22Rv1 (cell line): ENCODE measurements at regions not wholly inside any gene's neighbourhood (a gene's known extent, or its start where the extent isn't known, plus 50 kb on each side); places are given as distances from the start of the nearest gene placed in this dataset.
"Not testable (repeated sequence)": the region's sequence is repeated elsewhere in the genome, so short reads cannot be mapped to it uniquely, and the experiment has no call there.

Experiments
- ZFX ChIP-seq: fragments of 450-650 bp; IDR thresholded peaks from 2 replicates; pipeline ENCODE4 v1.6.1; 2017; ENCODE audit warnings: antibody characterized with exemption, borderline replicate concordance
- TF ChIP-seq, protein P1 (sequence below): fragments of 450-650 bp; IDR thresholded peaks from 2 replicates; pipeline ENCODE4 v1.5.1; 2017; ENCODE audit warnings: mild to moderate bottlenecking

DNA sequence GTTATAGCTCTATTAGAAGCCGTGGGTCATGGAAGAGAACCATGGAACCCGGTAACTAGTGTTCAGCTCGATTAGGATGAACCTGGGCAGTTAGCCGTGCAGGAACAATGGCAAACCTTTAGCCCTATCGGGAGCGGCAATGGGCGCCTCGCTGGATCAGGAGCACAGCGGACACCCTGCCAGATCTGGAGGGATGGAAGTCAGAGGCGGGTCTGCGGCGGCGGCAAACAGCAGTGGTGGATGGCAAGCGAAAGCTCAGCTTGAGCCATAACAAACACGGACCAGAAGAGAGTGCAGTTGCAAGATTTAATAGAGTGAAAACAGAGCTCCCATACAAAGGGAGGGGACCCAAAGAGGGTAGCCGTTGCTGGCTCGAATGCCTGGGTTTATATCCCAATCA, 160.2 kb upstream of the RGS6 start:
- TF ChIP-seq, protein P1, sequence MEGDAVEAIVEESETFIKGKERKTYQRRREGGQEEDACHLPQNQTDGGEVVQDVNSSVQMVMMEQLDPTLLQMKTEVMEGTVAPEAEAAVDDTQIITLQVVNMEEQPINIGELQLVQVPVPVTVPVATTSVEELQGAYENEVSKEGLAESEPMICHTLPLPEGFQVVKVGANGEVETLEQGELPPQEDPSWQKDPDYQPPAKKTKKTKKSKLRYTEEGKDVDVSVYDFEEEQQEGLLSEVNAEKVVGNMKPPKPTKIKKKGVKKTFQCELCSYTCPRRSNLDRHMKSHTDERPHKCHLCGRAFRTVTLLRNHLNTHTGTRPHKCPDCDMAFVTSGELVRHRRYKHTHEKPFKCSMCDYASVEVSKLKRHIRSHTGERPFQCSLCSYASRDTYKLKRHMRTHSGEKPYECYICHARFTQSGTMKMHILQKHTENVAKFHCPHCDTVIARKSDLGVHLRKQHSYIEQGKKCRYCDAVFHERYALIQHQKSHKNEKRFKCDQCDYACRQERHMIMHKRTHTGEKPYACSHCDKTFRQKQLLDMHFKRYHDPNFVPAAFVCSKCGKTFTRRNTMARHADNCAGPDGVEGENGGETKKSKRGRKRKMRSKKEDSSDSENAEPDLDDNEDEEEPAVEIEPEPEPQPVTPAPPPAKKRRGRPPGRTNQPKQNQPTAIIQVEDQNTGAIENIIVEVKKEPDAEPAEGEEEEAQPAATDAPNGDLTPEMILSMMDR, result not testable (repeated sequence)
- not testable (repeated sequence) for TF ChIP-seq ZFX
